ENCODE measurements at regions not wholly inside any gene's neighbourhood (a gene's known extent, or its start where the extent isn't known, plus 50 kb on each side); places are given as distances from the start of the nearest gene placed in this dataset.
"Not testable (repeated sequence)": the region's sequence is repeated elsewhere in the genome, so short reads cannot be mapped to it uniquely, and the experiment has no call there.

DNA sequence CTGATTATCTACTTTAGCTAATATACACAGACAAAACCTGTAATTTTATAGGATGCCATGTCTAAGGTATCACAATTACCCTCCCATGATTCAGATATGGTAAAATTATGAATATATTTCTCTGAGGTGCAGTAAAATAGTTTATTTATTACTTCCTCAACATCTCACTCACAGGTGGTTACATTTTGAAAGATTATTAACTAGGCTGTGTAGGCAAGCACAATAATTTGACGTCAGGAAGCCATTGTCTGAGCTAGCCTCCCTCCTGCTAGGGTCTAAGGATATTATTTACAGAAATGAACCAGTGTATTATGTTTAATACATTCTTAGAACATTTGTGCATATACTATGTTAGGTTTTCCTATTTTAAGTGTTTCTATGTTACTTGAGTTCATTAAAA, 69.9 kb upstream of the ADGRL2 start:
- in situ Hi-C loops (cut with HindIII; ENCODE audit: extremely low pct_ligation_motif_present, low pct_unique_long_range_greater_than_20kb), result no loop called here
- H3K4me1 ChIP-seq (ENCODE audit: insufficient read depth, low read length), result no peaks in the 10 kb centered on the region
- DNase-seq (ENCODE audit: low spot score) (no peak), ATAC-seq (no peak), FAIRE-seq (no peak)
- no TSS peak for BruUV-seq (replicated peaks)
- H2AFZ ChIP-seq (ENCODE audit: low read length), result no peak overlapping the region
- ChIA-PET POLR2A (no interaction called here), CTCF (ENCODE audit: low intra/inter-chr PET ratio, low total read pairs) (no interaction called here)
- H3K4me3 ChIP-seq (replicated peaks in 1 of 3; ENCODE audit: insufficient read depth in 1 of 3, low read depth in 2 of 3, low read length in 3 of 3), result no peak overlapping the region
- no peaks in the 10 kb centered on the region; the same call in 1 of the 2 replicates for H3K9me3 ChIP-seq (ENCODE audit: low read length)
- no peak overlapping the region for H3K4me2 ChIP-seq (ENCODE audit: low read depth, low read length)
- H3K36me3 ChIP-seq (replicated peaks in 1 of 2; ENCODE audit: control insufficient read depth in 1 of 2, insufficient read depth in 2 of 2, low read length in 2 of 2), result no peaks in the 10 kb centered on the region
- H3K27ac ChIP-seq (ENCODE audit: extremely low read length, insufficient read depth, low read length), result no peak overlapping the region
- no peak overlapping the region for H3K9ac ChIP-seq (ENCODE audit: insufficient read depth, low read depth, low read length)
- intact Hi-C loops (cut with micrococcal nuclease; ENCODE audit: unreplicated experiment), result no loop called here
- no peaks in the 10 kb centered on the region for H3K79me2 ChIP-seq (ENCODE audit: insufficient read depth, low read length)
- no peaks in the 10 kb centered on the region for H3K27me3 ChIP-seq (ENCODE audit: control insufficient read depth in 1 of 2, insufficient read depth in 2 of 2, low read length in 2 of 2)
- H4K20me1 ChIP-seq (ENCODE audit: insufficient read depth, low read length), result no peaks in the 10 kb centered on the region
- 5% methylated on average over 1 of the region's 1 CpG for WGBS (ENCODE audit: low lambda C conversion rate)
- TF ChIP-seq MED13 (CRISPR knock-in tag; IDR thresholded peaks at IDR 0.05), result no peak
- TF ChIP-seq ZNF777 (CRISPR knock-in tag; IDR thresholded peaks at IDR 0.05), result no peak
- no peak for TF ChIP-seq PCBP1 (IDR thresholded peaks at IDR 0.05; ENCODE audit: borderline replicate concordance, low read depth, low read length)
- no peak for TF ChIP-seq RARA (CRISPR knock-in tag; IDR thresholded peaks at IDR 0.05)
- TF ChIP-seq ZNF841 (CRISPR knock-in tag; IDR thresholded peaks at IDR 0.05; ENCODE audit: borderline replicate concordance), result no peak
- TF ChIP-seq HMGA1 (CRISPR knock-in tag; conservative IDR thresholded peaks at IDR 0.05), result no peak
- no peak for TF ChIP-seq ZNF747 (CRISPR knock-in tag; IDR thresholded peaks at IDR 0.05; ENCODE audit: borderline replicate concordance)
- TF ChIP-seq ZNF709 (CRISPR knock-in tag; IDR thresholded peaks at IDR 0.05), result no peak
- no peak for TF ChIP-seq ZFP41 (CRISPR knock-in tag; IDR thresholded peaks at IDR 0.05; ENCODE audit: borderline replicate concordance)
- no peak for TF ChIP-seq SMAD1 (CRISPR knock-in tag; IDR thresholded peaks at IDR 0.05; ENCODE audit: borderline replicate concordance, low read depth)
- no peak for TF ChIP-seq ZBTB38 (CRISPR knock-in tag; IDR thresholded peaks at IDR 0.05)
- no peak for TF ChIP-seq ZNF329 (CRISPR knock-in tag; IDR thresholded peaks at IDR 0.05; ENCODE audit: low read depth)
- TF ChIP-seq FOXA1 (IDR thresholded peaks at IDR 0.05), result no peak
- TF ChIP-seq FOXA1 (CRISPR knock-in tag; IDR thresholded peaks at IDR 0.05), result no peak
- no peak for TF ChIP-seq FOXC1 (CRISPR knock-in tag; IDR thresholded peaks at IDR 0.05; ENCODE audit: borderline replicate concordance)
- TF ChIP-seq RAD21 (CRISPR knock-in tag; IDR thresholded peaks at IDR 0.05), result no peak
- no peak for TF ChIP-seq ETS1 (CRISPR knock-in tag; IDR thresholded peaks at IDR 0.05)

GRCh38 chr1:81730299-81730698, 70.4 kb upstream of the ADGRL2 start:
- FAIRE-seq; POLR2A ChIA-PET; ATAC-seq; H3K36me3 ChIP-seq (replicated peaks in 1 of 2; ENCODE audit: control insufficient read depth in 1 of 2, insufficient read depth in 2 of 2, low read length in 2 of 2); H4K20me1 ChIP-seq (ENCODE audit: insufficient read depth, low read length); DNase-seq (ENCODE audit: low spot score); H3K9ac ChIP-seq (ENCODE audit: insufficient read depth, low read depth, low read length); H3K27ac ChIP-seq (ENCODE audit: extremely low read length, insufficient read depth, low read length); H3K79me2 ChIP-seq (ENCODE audit: insufficient read depth, low read length); CTCF ChIA-PET (ENCODE audit: low intra/inter-chr PET ratio, low total read pairs); H3K27me3 ChIP-seq (ENCODE audit: control insufficient read depth in 1 of 2, insufficient read depth in 2 of 2, low read length in 2 of 2); H3K9me3 ChIP-seq (ENCODE audit: low read length); in situ Hi-C loops (cut with HindIII; ENCODE audit: extremely low pct_ligation_motif_present, low pct_unique_long_range_greater_than_20kb); H3K4me1 ChIP-seq (ENCODE audit: insufficient read depth, low read length); intact Hi-C loops (cut with micrococcal nuclease; ENCODE audit: unreplicated experiment); H3K4me2 ChIP-seq (ENCODE audit: low read depth, low read length); H3K4me3 ChIP-seq (replicated peaks in 1 of 3; ENCODE audit: insufficient read depth in 1 of 3, low read depth in 2 of 3, low read length in 3 of 3); BruUV-seq (replicated peaks); H2AFZ ChIP-seq (ENCODE audit: low read length): not testable (repeated sequence)
- WGBS (ENCODE audit: low lambda C conversion rate), result 22% methylated on average over 7 of the region's 7 CpGs

Data from HepG2 (cell line).